Motor neuron (in vitro differentiated cells): ENCODE measurements at regions not wholly inside any gene's neighbourhood (a gene's known extent, or its start where the extent isn't known, plus 50 kb on each side); places are given as distances from the start of the nearest gene placed in this dataset.
A peak's percentile ranks its signal among the peaks of the same experiment; 100 is the strongest.

Experiments used
- ATAC-seq, 8 experiments: fragments of 200-7000 bp; cut with Tn5 transposase; replicated peaks in 6 of 8; 2 replicates each; pipeline ENCODE4 v1.8.0; 2021; ENCODE audit warnings: mild to moderate bottlenecking in 8 of 8, moderate library complexity in 8 of 8
- H3K27ac ChIP-seq, 2 donors: fragments of 250-450 bp; sonication (Bioruptor Pico); 2 replicates each; pipeline ENCODE4 v1.9.0; 2021; ENCODE audit warnings: antibody characterized with exemption in 2 of 2, mild to moderate bottlenecking in 2 of 2, moderate library complexity in 1 of 2
- H3K4me1 ChIP-seq, 2 donors: fragments of 250-450 bp; sonication (Bioruptor Pico); replicated peaks in 1 of 2; 2 replicates each; pipeline ENCODE4 v1.6.1; 2021; ENCODE audit warnings: antibody characterized with exemption in 2 of 2, mild to moderate bottlenecking in 2 of 2, moderate library complexity in 1 of 2
- H3K4me3 ChIP-seq, 5 donors: fragments of 250-450 bp; sonication (Bioruptor Pico); 2 replicates each; pipeline ENCODE4 v1.9.0; 2021; ENCODE audit warnings: antibody characterized with exemption in 5 of 5, mild to moderate bottlenecking in 5 of 5, moderate library complexity in 4 of 5
- WGBS, 10 experiments: fragments of 450-650 bp; shearing (Covaris generic); methylation state at CpG; one replicate each; pipeline ENCODE4 v1.0.0; 2022; 5-methylcytosine and 5-hydroxymethylcytosine counted together
- in situ Hi-C, 9 experiments: fragments of 400-800 bp; cut with MboI; loops; one replicate each; pipeline ENCODE4 v1.15.0; 2021; ENCODE audit warnings: low sequenced_read_pairs in 9 of 9, low pct_unique_long_range_greater_than_20kb in 2 of 9; ENCODE audit not compliant: unreplicated experiment in 9 of 9

DNA sequence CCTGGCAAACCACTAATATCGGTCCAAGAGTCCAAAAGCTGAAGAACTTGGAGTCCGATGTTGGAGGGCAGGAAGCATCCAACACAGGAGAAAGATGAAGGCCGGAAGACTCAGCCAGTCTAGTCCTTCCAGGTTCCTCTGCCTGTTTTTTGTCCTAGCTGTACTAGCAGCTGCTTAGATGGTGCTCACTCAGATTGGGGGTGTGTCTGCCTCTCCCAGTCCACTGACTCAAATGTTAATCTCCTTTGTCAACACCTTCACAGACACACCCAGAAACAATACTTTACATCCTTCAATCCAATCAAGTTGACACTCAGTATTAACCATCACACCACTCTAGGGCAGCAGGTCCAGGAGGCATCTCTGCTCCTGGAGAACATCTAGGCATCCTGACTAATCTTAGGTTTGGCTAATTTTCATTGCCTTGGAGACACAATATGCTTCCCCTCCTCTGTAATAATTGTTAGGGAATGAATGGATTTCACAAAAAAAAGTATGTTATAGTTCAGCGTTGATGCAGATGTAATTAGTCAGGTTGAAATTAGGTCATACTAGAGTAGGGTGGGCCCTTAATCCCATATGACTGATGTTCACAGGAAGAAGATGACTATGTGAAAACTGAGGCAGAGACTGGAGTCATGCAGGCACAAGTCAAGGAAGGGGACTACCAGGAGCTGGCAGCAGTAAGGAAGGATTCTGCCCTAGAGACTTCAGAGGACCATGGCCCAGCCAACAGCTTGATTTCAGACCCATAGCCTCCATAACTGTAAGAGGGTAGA is 183.4 kb downstream of the RBM26 start:
- Histone ChIP-seq H3K4me1 (no peaks in the 10 kb centered on the region), H3K27ac (no peak overlapping the region), H3K4me3 (no peak overlapping the region)
- peak in 1 of 8 experiments; percentile 20 for ATAC-seq
- WGBS, 10 experiments: 20 to 100% (median 90%) methylated on average over 1 to 3 of the region's 4 CpGs; no CpG with 5 or more reads in 3 of the 10 experiments
- in situ Hi-C loops: no loop called here

GRCh38 chr13:79212064-79212619 is 193.9 kb downstream of the RBM26 start:
- H3K27ac ChIP-seq: no peak overlapping the region
- H3K4me3 ChIP-seq: no peak overlapping the region
- ATAC-seq: no peak
- in situ Hi-C loops: no loop called here
- WGBS, 10 experiments: 12 to 100% (median 75%) methylated on average over 3 to 10 of the region's 10 CpGs
- H3K4me1 ChIP-seq: no peaks in the 10 kb centered on the region

DNA sequence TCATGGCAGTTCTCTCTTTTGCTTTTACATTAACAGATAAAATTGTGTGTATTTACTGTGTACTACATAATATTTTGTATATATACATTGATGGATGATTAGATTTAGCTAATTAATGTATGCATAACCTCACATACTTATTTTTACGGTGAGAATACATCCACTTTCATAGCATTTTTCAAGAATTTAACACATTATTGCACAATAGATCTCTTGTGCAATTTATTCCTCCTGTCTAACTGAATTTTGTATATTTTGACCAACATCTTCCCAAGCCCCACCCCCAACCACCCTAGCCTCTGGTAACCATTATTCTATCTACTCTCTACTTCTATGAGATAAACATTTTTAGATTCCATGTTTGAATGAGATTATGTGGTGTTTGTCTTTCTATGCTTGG is 194.7 kb downstream of the RBM26 start:
- Histone ChIP-seq H3K4me3 (no peak overlapping the region), H3K4me1 (no peaks in the 10 kb centered on the region), H3K27ac (no peak overlapping the region)
- in situ Hi-C loops: no loop called here
- ATAC-seq: no peak
- WGBS, 10 experiments: 0 to 100% (median 71%) methylated on average over 1 of the region's 1 CpG; no CpG with 5 or more reads in 5 of the 10 experiments

DNA sequence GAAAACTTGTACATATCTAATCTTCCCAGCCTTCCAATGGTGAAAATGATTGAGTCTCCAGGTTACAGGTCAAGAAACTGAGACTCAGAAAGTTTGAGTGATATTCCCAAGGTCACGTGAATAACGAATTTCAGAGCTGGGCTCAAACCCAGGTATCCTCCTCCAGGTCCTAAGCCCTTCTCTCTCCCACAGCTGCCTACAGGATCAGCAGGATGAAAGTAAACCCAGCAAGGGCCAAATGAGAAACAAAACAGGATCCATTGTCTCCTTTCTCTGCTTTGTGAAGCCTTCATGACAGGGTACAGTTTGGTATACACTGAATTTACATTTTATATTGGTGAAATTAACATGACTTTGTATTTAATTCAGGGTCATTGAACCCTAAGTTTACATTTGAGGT is 208.1 kb downstream of the RBM26 start:
- Histone ChIP-seq H3K27ac (no peak overlapping the region), H3K4me3 (no peak overlapping the region), H3K4me1 (no peaks in the 10 kb centered on the region)
- ATAC-seq: no peak
- WGBS, 10 experiments: 0 to 80% (median 10%) methylated on average over 1 to 2 of the region's 2 CpGs; no CpG with 5 or more reads in 4 of the 10 experiments
- in situ Hi-C loops: no loop called here

- WGBS, 10 experiments: 8 to 100% (median 80%) methylated on average over 1 to 3 of the region's 3 CpGs; no CpG with 5 or more reads in 3 of the 10 experiments
- Histone ChIP-seq H3K4me3 (no peak overlapping the region), H3K27ac (no peak overlapping the region), H3K4me1 (no peaks in the 10 kb centered on the region)
- in situ Hi-C loops: no loop called here
- ATAC-seq: peak in 2 of 8 experiments; percentile 85 to 99
These were observed 209.2 kb downstream of the RBM26 start for GRCh38 chr13:79196843-79197242.

DNA sequence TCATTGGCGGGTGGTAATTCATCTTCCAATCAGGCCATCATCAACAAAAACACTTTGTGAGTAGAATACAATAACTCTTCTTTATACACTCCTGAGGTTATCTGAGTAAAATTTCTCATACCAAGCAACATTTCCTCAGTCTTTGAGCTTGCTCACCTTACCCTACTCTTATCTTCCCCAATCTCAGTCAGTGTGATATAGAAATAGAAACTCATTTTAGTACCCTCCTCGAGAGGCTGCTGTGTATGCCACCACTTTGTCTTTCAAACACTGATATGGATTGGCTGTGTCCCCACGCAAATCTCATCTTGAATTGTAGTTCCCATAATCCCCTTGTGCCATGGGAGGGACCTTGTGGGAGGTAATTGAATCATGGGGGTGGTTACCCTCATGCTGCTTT is 209.7 kb downstream of the RBM26 start:
- H3K27ac ChIP-seq: no peak overlapping the region
- WGBS, 10 experiments: 0 to 100% (median 79%) methylated on average over 1 to 3 of the region's 3 CpGs
- in situ Hi-C loops: no loop called here
- no peak for ATAC-seq
- no peaks in the 10 kb centered on the region for H3K4me1 ChIP-seq
- H3K4me3 ChIP-seq: no peak overlapping the region

GRCh38 chr13:79194727-79195126 is 211.3 kb downstream of the RBM26 start:
- no peak for ATAC-seq
- no peaks in the 10 kb centered on the region for H3K4me1 ChIP-seq
- in situ Hi-C loops: no loop called here
- H3K4me3 ChIP-seq: no peak overlapping the region
- 0 to 100% (median 94%) methylated on average over 1 to 2 of the region's 2 CpGs; no CpG with 5 or more reads in 1 of the 10 experiments for WGBS, 10 experiments
- H3K27ac ChIP-seq: no peak overlapping the region

- 20 to 89% (median 80%) methylated on average over 1 to 3 of the region's 3 CpGs; no CpG with 5 or more reads in 1 of the 10 experiments for WGBS, 10 experiments
- Histone ChIP-seq H3K4me3 (no peak overlapping the region), H3K27ac (no peak overlapping the region), H3K4me1 (no peaks in the 10 kb centered on the region)
- ATAC-seq: no peak
- in situ Hi-C loops: no loop called here
These were observed 211.8 kb downstream of the RBM26 start for GRCh38 chr13:79194272-79194671.

DNA sequence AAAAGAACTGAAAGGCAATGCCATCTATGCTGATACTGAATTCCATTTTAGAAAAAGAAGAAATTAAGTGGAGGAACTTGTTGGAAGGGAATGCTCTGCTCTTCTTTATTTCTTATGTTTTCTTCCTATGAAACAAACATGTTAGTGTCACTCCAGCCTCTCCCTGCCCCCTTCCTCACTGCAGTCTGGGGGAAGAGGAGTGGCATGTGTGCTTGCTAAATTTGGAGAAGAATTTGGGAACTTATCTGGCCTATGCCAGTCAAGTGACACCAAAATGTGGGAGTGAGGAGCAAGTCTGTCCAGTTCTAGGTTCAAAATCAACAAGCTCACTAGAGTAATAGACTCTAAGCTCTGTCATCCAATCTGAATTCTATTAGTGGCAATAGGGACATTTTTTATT is 214.6 kb downstream of the RBM26 start:
- H3K4me3 ChIP-seq: no peak overlapping the region
- in situ Hi-C loops: no loop called here
- no peak for ATAC-seq
- H3K27ac ChIP-seq: no peak overlapping the region
- no peaks in the 10 kb centered on the region for H3K4me1 ChIP-seq

- H3K27ac ChIP-seq: no peak overlapping the region
- peak in 1 of 8 experiments; percentile 69 for ATAC-seq
- 0 to 83% (median 59%) methylated on average over 1 to 2 of the region's 2 CpGs; no CpG with 5 or more reads in 4 of the 10 experiments for WGBS, 10 experiments
- H3K4me1 ChIP-seq: no peaks in the 10 kb centered on the region
- no peak overlapping the region for H3K4me3 ChIP-seq
- in situ Hi-C loops: no loop called here
These were observed 215.1 kb downstream of the RBM26 start for GRCh38 chr13:79190932-79191331.

GRCh38 chr13:79187917-79188690 is 218.0 kb downstream of the RBM26 start:
- no peak overlapping the region for H3K4me3 ChIP-seq
- H3K4me1 ChIP-seq: no peaks in the 10 kb centered on the region
- ATAC-seq: no peak
- 10 to 90% (median 42%) methylated on average over 1 to 3 of the region's 3 CpGs; no CpG with 5 or more reads in 2 of the 10 experiments for WGBS, 10 experiments
- H3K27ac ChIP-seq: no peak overlapping the region
- in situ Hi-C loops: no loop called here

- in situ Hi-C loops: no loop called here
- H3K4me1 ChIP-seq: no peaks in the 10 kb centered on the region
- 0 to 100% (median 60%) methylated on average over 1 to 3 of the region's 3 CpGs; no CpG with 5 or more reads in 1 of the 10 experiments for WGBS, 10 experiments
- ATAC-seq: no peak
- no peak overlapping the region for H3K27ac ChIP-seq
- H3K4me3 ChIP-seq: no peak overlapping the region
These were observed 220.5 kb downstream of the RBM26 start for GRCh38 chr13:79185580-79185979.

GRCh38 chr13:79183231-79183630 is 222.8 kb downstream of the RBM26 start:
- Histone ChIP-seq H3K27ac (no peak overlapping the region), H3K4me1 (no peaks in the 10 kb centered on the region), H3K4me3 (no peak overlapping the region)
- 0 to 100% (median 52%) methylated on average over 1 to 2 of the region's 2 CpGs; no CpG with 5 or more reads in 6 of the 10 experiments for WGBS, 10 experiments
- in situ Hi-C loops: no loop called here
- ATAC-seq: no peak
